ENCODE measurements at regions not wholly inside any gene's neighbourhood (a gene's known extent, or its start where the extent isn't known, plus 50 kb on each side); places are given as distances from the start of the nearest gene placed in this dataset.

DNA sequence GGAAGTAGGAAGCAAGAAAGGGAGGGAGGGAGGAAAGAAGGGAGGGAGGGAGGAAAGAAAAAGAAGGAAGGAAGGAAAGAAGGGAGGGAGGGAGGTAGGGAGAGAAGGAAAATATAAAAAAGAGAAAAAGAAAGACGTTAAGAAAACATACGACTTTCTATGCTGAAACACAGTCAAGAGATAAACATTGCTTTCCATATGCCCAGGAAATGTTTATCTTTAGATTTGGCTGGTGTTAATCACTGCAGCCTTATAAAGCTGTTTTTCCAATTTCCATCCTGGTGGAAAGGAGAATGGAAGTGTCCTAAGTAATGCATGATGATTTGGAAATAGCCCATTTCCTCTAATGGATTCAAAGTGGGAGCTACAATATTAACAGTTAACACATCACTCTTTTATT lies 524.3 kb downstream of the MTRR start:
- intact Hi-C loops (cut with micrococcal nuclease; ENCODE audit: unreplicated experiment): no loop called here
- Mint-ChIP-seq H3K27me3 (ENCODE audit: unreplicated experiment) (no peaks in the 10 kb centered on the region), H3K9me3 (ENCODE audit: low read depth, unreplicated experiment) (peaks cover 2% of the 10 kb centered on the region), H3K4me3 (ENCODE audit: low read depth, unreplicated experiment) (no peak overlapping the region), H3K27ac (ENCODE audit: unreplicated experiment) (no peak overlapping the region), H3K36me3 (ENCODE audit: insufficient read depth, unreplicated experiment) (no peaks in the 10 kb centered on the region), H3K4me1 (ENCODE audit: low read depth, unreplicated experiment) (no peaks in the 10 kb centered on the region)
- DNase-seq: no peak
- no TSS peak for BruUV-seq (replicated peaks)
- TF ChIP-seq, protein P1, sequence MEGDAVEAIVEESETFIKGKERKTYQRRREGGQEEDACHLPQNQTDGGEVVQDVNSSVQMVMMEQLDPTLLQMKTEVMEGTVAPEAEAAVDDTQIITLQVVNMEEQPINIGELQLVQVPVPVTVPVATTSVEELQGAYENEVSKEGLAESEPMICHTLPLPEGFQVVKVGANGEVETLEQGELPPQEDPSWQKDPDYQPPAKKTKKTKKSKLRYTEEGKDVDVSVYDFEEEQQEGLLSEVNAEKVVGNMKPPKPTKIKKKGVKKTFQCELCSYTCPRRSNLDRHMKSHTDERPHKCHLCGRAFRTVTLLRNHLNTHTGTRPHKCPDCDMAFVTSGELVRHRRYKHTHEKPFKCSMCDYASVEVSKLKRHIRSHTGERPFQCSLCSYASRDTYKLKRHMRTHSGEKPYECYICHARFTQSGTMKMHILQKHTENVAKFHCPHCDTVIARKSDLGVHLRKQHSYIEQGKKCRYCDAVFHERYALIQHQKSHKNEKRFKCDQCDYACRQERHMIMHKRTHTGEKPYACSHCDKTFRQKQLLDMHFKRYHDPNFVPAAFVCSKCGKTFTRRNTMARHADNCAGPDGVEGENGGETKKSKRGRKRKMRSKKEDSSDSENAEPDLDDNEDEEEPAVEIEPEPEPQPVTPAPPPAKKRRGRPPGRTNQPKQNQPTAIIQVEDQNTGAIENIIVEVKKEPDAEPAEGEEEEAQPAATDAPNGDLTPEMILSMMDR (IDR thresholded peaks at IDR 0.05; ENCODE audit: unreplicated experiment): no peak
- CTCF ChIA-PET: no interaction called here

DNA sequence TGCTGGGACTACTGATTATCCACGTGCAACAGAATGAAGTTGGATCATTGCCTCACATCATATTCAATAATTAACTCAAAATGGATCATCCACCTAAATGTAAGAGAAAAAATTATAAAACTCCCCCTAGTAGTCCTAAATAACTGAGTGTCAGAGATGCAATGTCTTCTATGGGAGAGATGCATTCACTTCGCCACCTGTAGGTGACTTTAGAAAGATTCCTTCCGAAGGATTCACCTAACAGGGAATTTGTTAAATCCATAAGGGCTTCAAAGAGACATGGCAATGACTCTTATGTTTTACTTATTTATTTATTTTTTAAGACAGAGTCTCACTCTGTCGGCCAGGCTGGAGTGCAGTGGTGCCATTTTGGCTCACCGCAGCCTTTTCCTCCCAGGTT lies 526.0 kb downstream of the MTRR start:
- H3K4me3 Mint-ChIP-seq (ENCODE audit: low read depth, unreplicated experiment): no peak overlapping the region
- no peak for DNase-seq
- no peaks in the 10 kb centered on the region for H3K27me3 Mint-ChIP-seq (ENCODE audit: unreplicated experiment)
- TF ChIP-seq, protein P1 (IDR thresholded peaks at IDR 0.05; ENCODE audit: unreplicated experiment): no peak
- CTCF ChIA-PET: no interaction called here
- no peaks in the 10 kb centered on the region for H3K36me3 Mint-ChIP-seq (ENCODE audit: insufficient read depth, unreplicated experiment)
- no TSS peak for BruUV-seq (replicated peaks)
- H3K4me1 Mint-ChIP-seq (ENCODE audit: low read depth, unreplicated experiment): no peaks in the 10 kb centered on the region
- intact Hi-C loops (cut with micrococcal nuclease; ENCODE audit: unreplicated experiment): no loop called here
- no peaks in the 10 kb centered on the region for H3K9me3 Mint-ChIP-seq (ENCODE audit: low read depth, unreplicated experiment)
- no peak overlapping the region for H3K27ac Mint-ChIP-seq (ENCODE audit: unreplicated experiment)

DNA sequence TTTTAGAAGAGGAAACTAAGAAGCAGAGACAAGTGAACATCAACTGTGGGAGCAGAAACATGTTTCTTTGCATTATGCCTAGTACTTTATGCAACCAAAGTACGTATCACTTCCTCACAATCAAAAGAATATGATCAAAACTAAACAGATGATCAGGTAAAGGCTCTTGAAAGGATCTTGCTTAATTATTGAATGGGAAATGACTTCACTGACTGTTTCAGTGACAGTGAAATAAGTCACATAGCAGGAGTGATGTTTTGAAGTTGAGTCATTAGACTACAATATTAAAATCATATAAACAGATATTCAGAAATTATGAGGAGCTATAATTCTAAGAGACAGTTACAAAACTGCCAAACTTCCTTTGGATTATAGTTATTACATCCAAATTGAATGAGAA lies 527.3 kb downstream of the MTRR start:
- no TSS peak for BruUV-seq (replicated peaks)
- Mint-ChIP-seq H3K36me3 (ENCODE audit: insufficient read depth, unreplicated experiment) (no peaks in the 10 kb centered on the region), H3K4me1 (ENCODE audit: low read depth, unreplicated experiment) (no peaks in the 10 kb centered on the region), H3K27ac (ENCODE audit: unreplicated experiment) (no peak overlapping the region), H3K4me3 (ENCODE audit: low read depth, unreplicated experiment) (no peak overlapping the region), H3K27me3 (ENCODE audit: unreplicated experiment) (peaks cover 3% of the 10 kb centered on the region), H3K9me3 (ENCODE audit: low read depth, unreplicated experiment) (no peaks in the 10 kb centered on the region)
- intact Hi-C loops (cut with micrococcal nuclease; ENCODE audit: unreplicated experiment): no loop called here
- TF ChIP-seq, protein P1 (IDR thresholded peaks at IDR 0.05; ENCODE audit: unreplicated experiment): no peak
- no peak for DNase-seq
- CTCF ChIA-PET: no interaction called here

DNA sequence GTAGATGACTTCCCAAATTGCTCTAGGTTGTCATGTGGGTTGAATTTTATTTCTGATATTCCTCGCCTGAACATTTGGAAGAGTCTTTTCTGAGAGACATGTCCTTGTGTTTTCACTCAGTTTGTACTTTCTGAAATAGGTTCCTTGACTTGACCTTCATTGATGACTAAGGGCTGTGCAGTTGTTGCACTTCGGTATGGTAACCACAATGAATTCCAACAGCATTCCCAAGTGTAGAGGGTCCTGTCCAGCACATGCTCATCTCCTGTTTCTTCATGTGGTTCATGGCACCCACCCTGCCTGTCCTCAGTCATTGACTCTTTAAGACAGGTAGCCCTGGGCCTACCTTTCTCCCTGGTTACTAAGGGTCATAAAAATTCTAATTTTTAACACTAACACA lies 527.8 kb downstream of the MTRR start:
- intact Hi-C loops (cut with micrococcal nuclease; ENCODE audit: unreplicated experiment): no loop called here
- Mint-ChIP-seq H3K36me3 (ENCODE audit: insufficient read depth, unreplicated experiment) (no peaks in the 10 kb centered on the region), H3K9me3 (ENCODE audit: low read depth, unreplicated experiment) (no peaks in the 10 kb centered on the region), H3K4me1 (ENCODE audit: low read depth, unreplicated experiment) (no peaks in the 10 kb centered on the region), H3K4me3 (ENCODE audit: low read depth, unreplicated experiment) (no peak overlapping the region), H3K27me3 (ENCODE audit: unreplicated experiment) (peaks cover 8% of the 10 kb centered on the region), H3K27ac (ENCODE audit: unreplicated experiment) (no peak overlapping the region)
- TF ChIP-seq, protein P1 (IDR thresholded peaks at IDR 0.05; ENCODE audit: unreplicated experiment): no peak
- CTCF ChIA-PET: no interaction called here
- BruUV-seq (replicated peaks): no TSS peak
- no peak for DNase-seq

DNA sequence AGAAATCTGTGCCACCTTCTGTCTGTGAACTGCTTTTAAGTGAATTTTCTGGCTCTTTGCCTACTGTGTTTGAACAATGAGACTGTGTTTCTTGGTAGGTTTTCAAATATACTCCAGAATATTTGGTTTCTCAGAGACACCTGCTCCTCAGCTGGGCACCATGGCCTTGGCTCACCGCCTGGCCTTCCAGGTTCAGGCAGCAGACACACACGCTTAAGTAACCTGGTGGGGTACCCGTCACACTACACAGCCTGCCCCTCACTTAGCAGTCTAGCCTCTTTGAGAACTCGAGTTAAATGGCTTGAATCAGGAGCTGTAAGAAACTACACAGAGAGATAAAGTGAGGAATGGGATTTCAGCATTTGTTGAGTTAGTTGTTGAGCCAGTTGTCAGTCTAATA lies 530.5 kb downstream of the MTRR start:
- BruUV-seq (replicated peaks): no TSS peak
- intact Hi-C loops (cut with micrococcal nuclease; ENCODE audit: unreplicated experiment): no loop called here
- Mint-ChIP-seq H3K4me3 (ENCODE audit: low read depth, unreplicated experiment) (no peak overlapping the region), H3K36me3 (ENCODE audit: insufficient read depth, unreplicated experiment) (no peaks in the 10 kb centered on the region), H3K27me3 (ENCODE audit: unreplicated experiment) (peaks cover 9% of the 10 kb centered on the region), H3K4me1 (ENCODE audit: low read depth, unreplicated experiment) (no peaks in the 10 kb centered on the region), H3K9me3 (ENCODE audit: low read depth, unreplicated experiment) (no peaks in the 10 kb centered on the region), H3K27ac (ENCODE audit: unreplicated experiment) (no peak overlapping the region)
- no peak for DNase-seq
- TF ChIP-seq, protein P1 (IDR thresholded peaks at IDR 0.05; ENCODE audit: unreplicated experiment): no peak
- CTCF ChIA-PET: no interaction called here
